HG02678 (cell line): ENCODE measurements at regions not wholly inside any gene's neighbourhood (a gene's known extent, or its start where the extent isn't known, plus 50 kb on each side); places are given as distances from the start of the nearest gene placed in this dataset.
"Not testable (repeated sequence)": the region's sequence is repeated elsewhere in the genome, so short reads cannot be mapped to it uniquely, and the experiment has no call there.

Experiments used
- ATAC-seq: cut with Tn5 transposase; IDR thresholded peaks from one replicate; pipeline ENCODE4 v1.9.1; 2021; ENCODE audit warnings: mild to moderate bottlenecking, moderate library complexity; ENCODE audit not compliant: unreplicated experiment

- no peak for ATAC-seq
These were observed 1006.8 kb downstream of the ADGRL2 start for GRCh38 chr1:82807563-82807962.

GRCh38 chr1:82806133-82806532 lies 1005.4 kb downstream of the ADGRL2 start:
- no peak for ATAC-seq

GRCh38 chr1:82801176-82801575 lies 1000.4 kb downstream of the ADGRL2 start:
- no peak for ATAC-seq

- ATAC-seq: no peak
These were observed 1000.0 kb downstream of the ADGRL2 start for GRCh38 chr1:82800721-82801120.

- no peak for ATAC-seq
These were observed 998.5 kb downstream of the ADGRL2 start for GRCh38 chr1:82799261-82799660.

DNA sequence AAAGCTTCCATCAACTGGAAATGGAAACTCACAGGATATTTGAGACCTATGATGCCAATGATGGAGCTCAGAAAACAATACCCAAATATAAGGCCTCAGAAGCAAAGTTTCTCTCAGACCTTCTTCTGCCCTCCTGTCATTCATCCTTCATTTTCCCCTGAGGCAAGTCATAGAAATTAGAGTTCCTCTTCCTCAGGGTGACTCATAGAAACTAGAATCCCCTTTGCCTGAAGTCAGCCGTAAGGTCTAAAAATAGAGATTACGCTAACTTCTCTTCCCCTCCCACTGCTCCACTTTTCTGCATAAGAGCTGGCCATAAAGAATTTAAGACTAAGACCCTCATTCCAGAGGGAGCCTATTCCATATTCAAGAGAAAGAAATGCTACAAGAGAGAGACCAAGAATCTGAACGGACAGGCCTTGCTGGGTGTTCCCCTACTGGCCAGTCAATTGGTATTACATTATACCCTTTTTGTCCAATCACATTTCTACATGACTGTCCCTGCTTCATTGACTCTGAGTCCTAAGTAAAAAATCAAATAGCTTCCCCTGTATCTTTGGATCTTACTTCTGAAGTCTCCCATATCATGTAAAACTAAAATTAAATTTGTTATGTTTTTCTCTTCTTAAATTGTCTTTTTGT lies 994.9 kb downstream of the ADGRL2 start:
- ATAC-seq: peak; percentile 51

GRCh38 chr1:82792151-82792550 lies 991.4 kb downstream of the ADGRL2 start:
- ATAC-seq: no peak

GRCh38 chr1:82790556-82790955 lies 989.8 kb downstream of the ADGRL2 start:
- no peak for ATAC-seq

GRCh38 chr1:82788660-82789059 lies 987.9 kb downstream of the ADGRL2 start:
- no peak for ATAC-seq

DNA sequence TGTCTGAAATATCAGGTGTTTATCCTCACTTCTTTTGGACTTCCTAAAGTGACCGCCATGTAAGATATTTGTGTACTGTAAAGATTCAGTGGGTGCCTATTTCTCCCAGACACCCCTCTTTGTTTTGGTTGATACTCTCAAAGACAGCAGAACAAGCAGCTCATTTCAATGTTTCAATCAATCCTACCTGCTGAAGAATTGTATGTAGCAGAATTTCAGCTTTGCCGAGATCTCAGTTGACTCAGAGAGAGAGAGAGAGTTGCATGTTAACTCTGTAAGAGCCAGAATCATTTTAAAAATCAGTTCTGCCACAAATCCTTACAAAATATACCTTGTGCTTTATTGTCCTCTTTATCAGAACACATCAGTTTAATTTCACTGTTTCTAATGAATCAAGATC lies 987.3 kb downstream of the ADGRL2 start:
- no peak for ATAC-seq

DNA sequence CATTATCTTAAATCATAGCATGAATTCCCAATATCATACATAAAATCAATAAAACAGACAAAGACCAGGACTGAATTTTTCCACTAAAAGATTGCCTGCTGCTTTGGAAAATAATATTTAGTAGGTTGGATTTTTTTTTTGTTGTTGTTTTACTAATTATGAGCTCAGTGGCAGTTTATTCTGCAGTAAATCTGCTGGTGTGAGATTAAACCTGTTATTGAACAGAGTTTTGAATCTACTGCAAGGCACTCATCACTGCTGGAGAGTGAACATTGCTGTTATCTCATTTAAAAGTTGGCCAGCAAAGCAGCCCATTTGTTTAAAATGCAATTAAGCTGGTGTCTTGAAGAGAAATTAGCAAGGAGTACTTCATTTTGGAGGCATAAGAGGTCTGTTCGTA lies 986.1 kb downstream of the ADGRL2 start:
- no peak for ATAC-seq

GRCh38 chr1:82785268-82785790 lies 984.6 kb downstream of the ADGRL2 start:
- no peak for ATAC-seq

- no peak for ATAC-seq
These were observed 982.3 kb downstream of the ADGRL2 start for GRCh38 chr1:82783044-82783443.

DNA sequence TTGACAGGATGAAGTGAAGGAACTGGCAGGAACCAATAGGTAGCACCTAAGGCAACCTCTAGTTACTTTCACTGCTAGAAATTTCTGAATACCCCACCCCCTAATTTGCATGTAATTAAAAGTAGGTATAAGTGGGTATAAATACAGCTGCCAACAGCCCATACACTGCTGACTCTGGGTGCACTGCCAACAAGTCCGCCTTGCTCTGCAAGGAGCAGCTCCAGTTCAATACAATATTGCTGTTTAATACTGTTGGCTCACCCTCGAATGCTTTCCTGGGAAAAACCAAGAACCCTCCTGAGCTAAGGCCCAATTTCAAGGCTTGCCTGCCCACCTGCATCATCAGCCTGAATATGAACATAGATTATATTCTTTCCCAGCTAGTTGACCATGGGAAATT lies 981.9 kb downstream of the ADGRL2 start:
- no peak for ATAC-seq

- no peak for ATAC-seq
These were observed 977.9 kb downstream of the ADGRL2 start for GRCh38 chr1:82778612-82779011.

GRCh38 chr1:82777240-82777639 lies 976.5 kb downstream of the ADGRL2 start:
- ATAC-seq: no peak

DNA sequence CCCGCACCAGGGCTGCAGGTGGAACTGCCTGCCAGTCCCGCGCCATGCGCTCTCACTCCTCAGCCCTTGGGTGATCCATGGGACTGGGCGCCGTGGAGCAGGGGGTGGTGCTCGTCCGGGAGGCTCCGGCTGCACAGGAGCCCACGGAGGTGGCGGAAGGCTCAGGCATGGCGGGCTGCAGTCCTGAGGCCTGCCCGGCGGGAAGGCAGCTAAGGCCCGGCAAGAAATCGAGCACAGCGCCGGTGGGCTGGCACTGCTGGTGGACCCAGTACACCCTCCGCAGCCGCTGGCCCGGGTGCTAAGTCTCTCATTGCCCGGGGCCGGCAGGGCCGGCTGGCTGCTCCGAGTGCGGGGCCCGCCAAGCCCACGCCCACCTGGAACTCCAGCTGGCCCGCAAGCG lies 976.0 kb downstream of the ADGRL2 start:
- ATAC-seq: not testable (repeated sequence)

DNA sequence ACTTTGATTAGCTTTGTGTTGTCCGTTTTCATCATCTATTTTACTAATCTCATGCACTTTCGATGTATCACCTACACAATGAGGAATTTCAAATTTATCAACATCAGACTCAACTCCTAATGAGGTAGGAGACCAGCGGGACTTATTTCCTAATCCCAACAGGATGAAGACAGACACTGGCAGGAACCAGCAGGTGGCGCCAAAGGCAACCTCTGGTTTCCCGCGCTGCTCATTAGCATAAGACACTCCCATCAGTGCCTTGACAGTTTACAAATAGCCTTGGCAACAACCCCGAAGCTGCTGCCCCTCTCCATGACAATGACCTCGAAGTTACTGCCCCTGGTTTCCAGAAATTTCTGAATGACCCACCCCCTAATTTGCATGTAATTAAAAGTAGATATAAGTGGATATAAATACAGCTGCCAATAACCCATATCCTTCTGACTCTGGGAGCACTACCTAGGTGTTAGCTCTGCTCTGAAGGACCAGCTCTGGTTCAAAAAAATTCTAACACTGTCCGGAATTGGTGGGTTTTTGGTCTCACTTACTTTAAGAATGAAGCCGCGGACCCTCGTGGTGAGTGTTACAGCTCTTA lies 974.8 kb downstream of the ADGRL2 start:
- ATAC-seq: no peak

GRCh38 chr1:82762829-82763532 lies 962.2 kb downstream of the ADGRL2 start:
- ATAC-seq: peak; percentile 91

DNA sequence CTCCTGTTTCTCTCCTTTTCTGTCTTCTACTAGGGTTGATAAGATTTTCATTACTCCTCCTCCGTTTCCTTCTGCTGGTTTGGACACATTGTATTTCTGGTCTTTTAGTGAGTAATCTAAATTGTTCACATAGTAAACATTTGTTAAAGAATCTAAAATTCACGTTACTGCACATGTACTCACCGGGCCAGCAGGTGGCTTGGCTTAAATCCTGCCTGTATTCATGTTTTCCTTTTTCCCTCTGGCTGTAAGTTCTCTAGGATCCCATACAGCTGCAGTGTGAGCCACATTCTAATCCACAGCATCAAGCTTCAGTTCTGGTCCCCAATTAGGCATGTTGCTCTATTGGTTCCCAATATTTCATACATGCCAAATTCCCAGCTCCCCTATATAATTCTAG lies 958.3 kb downstream of the ADGRL2 start:
- ATAC-seq: no peak

DNA sequence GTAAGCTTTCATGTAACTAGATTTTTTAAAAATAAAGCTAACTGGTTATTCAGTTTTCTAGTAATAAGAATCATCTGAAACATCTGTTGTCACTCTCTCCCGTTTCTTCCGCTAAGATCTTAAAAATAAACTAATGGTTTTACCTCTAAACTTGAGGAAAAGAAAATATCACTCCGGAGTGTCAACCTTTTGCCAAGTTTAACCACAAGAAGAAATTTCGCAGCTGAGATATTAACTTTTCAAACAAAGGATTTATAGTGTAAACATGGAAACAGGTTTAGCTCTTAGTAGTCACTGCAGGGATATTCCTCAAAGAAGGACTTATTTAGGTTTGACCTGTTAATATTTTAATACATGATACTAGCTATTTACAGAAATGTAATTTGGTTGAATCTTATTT lies 954.9 kb downstream of the ADGRL2 start:
- ATAC-seq: no peak

DNA sequence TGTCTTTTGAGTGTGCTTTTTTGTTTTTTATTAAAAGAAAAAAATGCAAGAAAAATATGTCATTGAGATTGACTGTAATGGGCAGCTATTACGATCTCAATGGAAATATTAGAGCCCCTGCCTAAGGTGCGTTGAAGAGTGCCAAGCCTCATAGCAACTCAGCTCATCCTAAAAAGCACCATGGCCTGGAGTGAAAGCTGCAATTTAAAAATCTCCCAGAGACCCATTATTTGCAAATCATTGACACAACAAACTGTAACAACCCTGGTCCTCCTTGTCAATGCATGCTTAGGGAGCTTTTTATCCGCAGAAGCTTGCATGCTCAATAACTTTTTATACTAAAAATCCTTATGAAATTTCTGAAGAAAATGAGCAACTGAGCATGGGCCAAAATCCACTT lies 954.5 kb downstream of the ADGRL2 start:
- no peak for ATAC-seq
